GM19455 (cell line): ENCODE measurements at regions not wholly inside any gene's neighbourhood (a gene's known extent, or its start where the extent isn't known, plus 50 kb on each side); places are given as distances from the start of the nearest gene placed in this dataset.

Experiments
- ATAC-seq: cut with Tn5 transposase; IDR thresholded peaks from one replicate; pipeline ENCODE4 v1.9.1; 2021; ENCODE audit not compliant: unreplicated experiment

GRCh38 chr2:8049851-8050571, 631.8 kb upstream of the ID2 start:
- peak; percentile 96 for ATAC-seq

- ATAC-seq, result no peak
Observed at GRCh38 chr2:8053216-8053615, 628.6 kb upstream of the ID2 start.

GRCh38 chr2:8054070-8054469, 627.8 kb upstream of the ID2 start:
- ATAC-seq, result no peak

- no peak for ATAC-seq
Observed at GRCh38 chr2:8058652-8059051, 623.2 kb upstream of the ID2 start.

GRCh38 chr2:8059255-8059654, 622.6 kb upstream of the ID2 start:
- no peak for ATAC-seq

- no peak for ATAC-seq
Observed at GRCh38 chr2:8059794-8060193, 622.1 kb upstream of the ID2 start.

GRCh38 chr2:8061219-8061618, 620.6 kb upstream of the ID2 start:
- no peak for ATAC-seq

GRCh38 chr2:8064603-8065002, 617.3 kb upstream of the ID2 start:
- no peak for ATAC-seq

- ATAC-seq, result no peak
Observed at GRCh38 chr2:8065191-8065590, 616.7 kb upstream of the ID2 start.

- ATAC-seq, result no peak
Observed at GRCh38 chr2:8067784-8068336, 614.0 kb upstream of the ID2 start.

- no peak for ATAC-seq
Observed at GRCh38 chr2:8072907-8073306, 608.9 kb upstream of the ID2 start.

- no peak for ATAC-seq
Observed at GRCh38 chr2:8073916-8074315, 607.9 kb upstream of the ID2 start.

GRCh38 chr2:8076448-8077342, 605.2 kb upstream of the ID2 start:
- ATAC-seq, result no peak

- ATAC-seq, result no peak
Observed at GRCh38 chr2:8078705-8079104, 603.2 kb upstream of the ID2 start.

- no peak for ATAC-seq
Observed at GRCh38 chr2:8080063-8080462, 601.8 kb upstream of the ID2 start.

- no peak for ATAC-seq
Observed at GRCh38 chr2:8081130-8081529, 600.7 kb upstream of the ID2 start.

- no peak for ATAC-seq
Observed at GRCh38 chr2:8082840-8083239, 599.0 kb upstream of the ID2 start.

- no peak for ATAC-seq
Observed at GRCh38 chr2:8086357-8086756, 595.5 kb upstream of the ID2 start.

- no peak for ATAC-seq
Observed at GRCh38 chr2:8086796-8087479, 594.9 kb upstream of the ID2 start.

- ATAC-seq, result no peak
Observed at GRCh38 chr2:8087480-8087840, 594.4 kb upstream of the ID2 start.

GRCh38 chr2:8088810-8089209, 593.0 kb upstream of the ID2 start:
- ATAC-seq, result no peak

GRCh38 chr2:8089596-8089995, 592.3 kb upstream of the ID2 start:
- ATAC-seq, result no peak
